GM18511 (cell line): ENCODE measurements at regions not wholly inside any gene's neighbourhood (a gene's known extent, or its start where the extent isn't known, plus 50 kb on each side); places are given as distances from the start of the nearest gene placed in this dataset.

Experiments
- ATAC-seq: cut with Tn5 transposase; IDR thresholded peaks from one replicate; pipeline ENCODE4 v1.9.1; 2021; ENCODE audit warnings: mild to moderate bottlenecking, moderate library complexity; ENCODE audit not compliant: unreplicated experiment

DNA sequence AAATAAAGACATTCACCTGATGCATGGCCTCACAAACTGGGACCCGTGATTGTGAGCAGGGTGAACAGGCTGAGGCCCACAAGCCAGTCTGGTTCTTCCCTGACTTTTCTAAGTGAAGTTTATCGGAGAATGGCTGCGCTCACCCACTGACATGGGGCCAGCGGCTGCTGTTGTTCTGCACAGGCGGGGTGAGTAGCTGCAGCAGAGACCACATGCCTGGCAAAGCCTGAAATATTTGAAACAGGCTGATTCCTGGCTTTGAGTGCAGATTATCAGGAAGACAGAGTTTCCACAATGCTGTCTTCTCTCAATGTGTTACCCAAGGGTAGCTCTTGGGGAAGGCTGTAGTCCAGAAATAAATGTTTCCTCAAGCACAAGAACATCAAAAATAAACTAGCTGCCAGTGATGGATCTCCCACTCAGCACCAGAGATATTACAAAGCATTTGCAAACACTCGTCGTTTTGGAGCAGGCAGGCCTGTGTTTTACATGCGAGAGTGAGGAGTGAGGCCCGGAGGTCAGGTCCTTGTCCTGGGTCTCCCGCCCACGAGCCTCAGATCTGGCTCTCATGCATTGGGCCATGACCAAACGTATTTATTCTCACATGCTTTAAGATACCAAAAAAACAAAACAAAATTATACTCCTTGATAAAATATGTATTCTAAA lies 647.1 kb downstream of the GALR1 start:
- no peak for ATAC-seq

- ATAC-seq, result no peak
These were observed 648.0 kb downstream of the GALR1 start for GRCh38 chr18:77897606-77898005.

GRCh38 chr18:77899972-77900754 lies 650.5 kb downstream of the GALR1 start:
- ATAC-seq, result peak; percentile 99

- no peak for ATAC-seq
These were observed 655.4 kb downstream of the GALR1 start for GRCh38 chr18:77905011-77905410.

- ATAC-seq, result no peak
These were observed 655.9 kb downstream of the GALR1 start for GRCh38 chr18:77905449-77906055.

DNA sequence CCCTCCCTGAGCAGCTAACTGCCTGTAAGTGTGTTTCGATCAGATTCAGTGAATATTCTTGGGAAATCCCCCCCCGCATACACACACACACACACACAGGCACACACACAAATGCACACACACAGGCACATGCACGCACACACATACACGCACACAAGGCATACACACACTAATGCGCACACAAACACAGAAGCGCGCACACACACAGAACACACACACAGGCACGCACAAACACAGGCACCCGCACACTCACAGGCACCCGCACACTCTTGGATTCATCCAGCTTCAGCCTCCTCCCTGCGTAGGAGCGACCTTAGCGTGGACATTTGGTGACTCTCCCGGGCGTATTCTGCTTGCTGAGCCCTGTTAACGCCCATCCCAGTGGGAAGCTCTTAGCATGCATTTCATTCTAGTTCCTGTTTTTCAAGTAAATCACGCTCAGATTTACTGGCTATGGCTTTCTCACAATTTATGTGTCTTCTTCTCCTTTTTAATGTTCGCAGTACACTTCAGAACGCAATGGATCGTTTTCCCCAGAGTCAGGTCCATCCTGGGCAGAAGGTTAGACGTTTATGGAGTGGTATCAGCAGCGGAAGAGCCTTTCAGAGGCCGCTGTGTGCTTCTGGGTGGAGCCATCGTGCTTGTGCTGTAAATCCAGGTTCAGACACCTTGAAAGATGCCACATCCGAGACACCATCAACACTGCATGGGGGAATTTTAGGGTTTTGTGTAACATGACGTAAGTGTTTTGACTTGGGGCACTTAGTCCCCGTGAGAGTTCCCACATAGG lies 656.6 kb downstream of the GALR1 start:
- ATAC-seq, result no peak

DNA sequence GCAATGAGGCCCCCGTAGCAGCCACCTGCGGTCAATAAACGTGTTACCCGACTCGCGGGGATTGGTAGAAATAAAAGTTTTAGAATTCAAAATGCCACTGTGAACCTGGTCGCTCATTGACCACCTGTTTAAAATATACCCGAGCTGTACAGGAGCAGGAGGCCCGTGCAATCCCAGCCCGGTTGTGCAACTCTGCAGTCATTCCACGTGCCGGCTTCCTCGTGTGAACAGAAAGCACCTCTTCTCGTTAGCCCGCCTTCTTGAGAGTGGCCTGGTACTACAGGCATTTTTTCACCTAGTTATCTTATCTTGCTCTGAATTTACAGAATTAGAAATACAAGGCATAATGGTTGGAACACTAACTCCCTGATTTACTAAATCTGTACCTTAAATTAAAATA lies 660.7 kb downstream of the GALR1 start:
- ATAC-seq, result no peak

GRCh38 chr18:77911971-77912605 lies 662.4 kb downstream of the GALR1 start:
- no peak for ATAC-seq

DNA sequence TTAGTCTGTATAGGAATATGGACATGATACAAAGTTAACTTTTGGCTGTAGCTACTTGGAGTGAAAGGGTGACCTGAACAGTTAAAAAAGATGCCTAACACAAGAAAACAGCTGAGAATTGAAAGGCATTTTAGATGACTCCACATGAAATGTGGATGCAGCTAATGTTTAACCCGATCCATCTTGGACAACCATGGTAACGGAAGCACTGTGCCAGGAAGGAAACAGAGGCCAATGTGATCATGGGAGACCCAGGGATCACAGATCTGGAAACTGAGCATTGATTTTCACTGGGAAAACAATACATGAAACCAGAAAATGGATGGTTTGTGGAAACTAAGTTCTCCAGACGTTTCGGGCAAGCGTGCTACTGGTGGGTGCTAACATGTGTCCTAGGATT lies 669.1 kb downstream of the GALR1 start:
- ATAC-seq, result no peak

GRCh38 chr18:77919923-77920322 lies 670.3 kb downstream of the GALR1 start:
- ATAC-seq, result no peak

- no peak for ATAC-seq
These were observed 685.7 kb downstream of the GALR1 start for GRCh38 chr18:77935342-77935741.

DNA sequence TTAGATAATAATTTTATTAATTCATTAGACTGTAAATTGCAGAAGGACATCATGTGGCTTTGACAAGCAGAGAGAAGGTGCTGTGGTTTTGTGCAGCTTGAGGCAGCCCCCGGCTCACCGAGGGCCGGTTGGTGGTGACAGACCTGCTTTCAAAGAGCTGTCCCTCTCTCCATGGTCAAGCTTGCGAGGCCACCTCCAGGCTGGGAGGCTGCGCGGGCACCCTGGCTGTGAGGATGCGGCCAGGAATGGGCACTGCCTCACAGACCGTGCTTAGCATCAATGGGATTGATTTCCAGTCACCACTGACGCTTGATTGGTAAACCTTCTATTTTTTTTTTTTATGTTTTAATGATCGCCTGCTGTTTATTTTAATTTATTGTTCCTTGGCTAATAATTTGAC lies 690.9 kb downstream of the GALR1 start:
- no peak for ATAC-seq

DNA sequence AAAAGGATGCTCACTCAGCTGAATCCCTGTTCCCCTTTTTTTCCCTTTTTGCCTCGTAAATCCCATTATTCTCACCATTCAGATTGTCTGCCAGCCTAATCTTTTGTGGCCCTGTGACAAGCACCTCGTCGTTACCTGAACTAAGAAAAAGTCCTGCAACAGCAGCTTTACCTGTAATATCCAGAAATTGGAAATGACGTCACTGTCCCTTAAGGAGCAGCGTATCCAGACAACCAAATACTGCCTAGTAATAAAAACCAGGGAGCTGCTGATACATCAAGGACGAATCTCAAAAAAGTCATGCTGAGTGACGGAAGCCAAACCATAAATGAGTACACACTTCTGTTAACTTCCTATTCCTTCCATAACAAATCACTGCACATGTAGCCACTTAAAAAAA lies 694.9 kb downstream of the GALR1 start:
- ATAC-seq, result no peak

DNA sequence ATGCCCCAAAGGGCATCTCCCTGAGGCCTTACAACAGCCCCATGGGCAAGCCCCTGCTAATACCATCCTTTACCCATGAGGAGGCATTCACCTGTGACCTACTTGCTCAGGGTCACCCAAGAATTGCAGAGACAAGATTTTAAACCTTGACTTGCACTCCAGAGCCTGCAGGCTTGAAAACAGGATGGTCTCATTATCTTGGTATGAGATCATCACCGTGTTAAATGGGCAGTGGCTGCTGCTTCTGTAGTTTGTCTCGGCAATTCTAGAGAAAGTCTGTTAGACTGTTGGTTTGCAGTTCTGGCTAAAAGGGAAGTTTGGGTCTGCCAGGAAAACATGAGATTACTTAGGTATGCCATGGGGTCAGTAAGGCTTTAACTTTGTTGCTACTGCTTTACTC lies 698.9 kb downstream of the GALR1 start:
- no peak for ATAC-seq

DNA sequence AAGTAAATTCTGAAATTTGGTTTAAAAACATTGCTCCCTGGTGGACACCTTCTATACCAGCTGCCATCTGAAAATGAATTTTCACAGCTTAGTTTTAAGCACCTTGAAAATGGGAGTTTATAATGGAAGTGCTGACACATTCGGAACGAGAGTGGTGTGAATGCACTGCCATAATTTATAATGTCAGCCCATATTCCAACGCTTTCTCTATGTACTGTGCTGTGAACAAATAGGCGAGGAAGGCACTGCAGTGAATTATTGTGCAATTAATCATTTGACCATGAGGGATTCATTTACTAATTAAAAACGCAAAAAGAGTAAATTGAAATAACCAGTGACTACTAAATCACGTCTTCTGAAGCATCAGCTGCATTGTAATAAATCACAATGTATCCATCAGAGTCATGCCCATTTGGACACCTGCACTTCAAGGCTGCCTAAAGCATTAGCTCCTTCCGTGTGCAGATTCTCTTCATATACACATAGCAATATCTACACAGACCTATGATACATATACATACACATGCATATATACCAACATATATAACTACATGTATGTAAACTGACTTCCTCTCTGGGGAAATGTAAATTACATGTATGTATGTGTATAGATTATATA lies 699.8 kb downstream of the GALR1 start:
- no peak for ATAC-seq

DNA sequence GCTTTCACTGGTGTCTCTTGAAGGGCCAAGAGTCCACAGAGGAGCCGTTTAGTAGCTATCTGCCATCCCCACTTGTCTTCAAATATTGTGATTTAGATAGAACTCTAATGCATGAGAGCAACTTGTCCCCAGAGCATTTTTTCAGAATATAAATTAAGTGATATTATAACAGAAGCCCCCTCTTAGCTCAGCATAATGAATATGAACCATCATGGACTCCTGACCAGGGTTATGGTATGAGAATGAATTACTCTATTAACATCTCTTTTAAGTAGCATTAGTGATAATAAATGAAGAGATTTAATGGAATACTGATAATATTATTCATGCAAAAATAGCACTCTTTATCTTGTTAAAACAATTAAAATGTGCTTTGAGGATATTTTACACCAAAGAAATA lies 709.6 kb downstream of the GALR1 start:
- ATAC-seq, result no peak

- no peak for ATAC-seq
These were observed 711.3 kb downstream of the GALR1 start for GRCh38 chr18:77960791-77961410.

DNA sequence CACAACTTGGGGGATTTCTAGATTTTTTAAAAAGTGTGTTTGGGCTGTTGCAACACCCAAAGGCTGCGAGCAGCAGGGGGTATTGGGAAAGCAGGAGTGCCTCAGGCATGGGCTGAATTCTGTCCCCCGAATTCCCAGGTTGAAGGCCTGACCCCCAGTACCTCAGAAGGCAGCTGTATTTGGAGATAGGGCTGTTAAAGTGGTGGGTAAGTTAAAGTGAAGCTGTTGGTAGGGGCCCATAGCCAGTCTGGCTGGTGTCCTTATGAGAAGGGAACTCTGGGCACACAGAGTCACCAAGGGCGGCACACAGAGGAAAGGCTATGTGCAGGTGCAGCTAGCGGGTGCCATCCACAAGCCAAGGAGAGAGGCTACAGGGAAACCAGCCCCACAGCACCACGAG lies 717.4 kb downstream of the GALR1 start:
- ATAC-seq, result no peak

GRCh38 chr18:77967791-77968190 lies 718.1 kb downstream of the GALR1 start:
- no peak for ATAC-seq

- ATAC-seq, result no peak
These were observed 720.3 kb downstream of the GALR1 start for GRCh38 chr18:77969972-77970371.
